Breast epithelium (tissue), 3 donors: ENCODE measurements at regions not wholly inside any gene's neighbourhood (a gene's known extent, or its start where the extent isn't known, plus 50 kb on each side); places are given as distances from the start of the nearest gene placed in this dataset.

Experiments used
- CTCF ChIP-seq, 3 donors: fragments of 450-650 bp; IDR thresholded peaks; one replicate each; pipeline ENCODE4 v1.5.1; 2016 to 2017; ENCODE audit warnings: antibody characterized with exemption in 3 of 3, mild to moderate bottlenecking in 3 of 3, moderate library complexity in 3 of 3
- POLR2A ChIP-seq: fragments of 450-650 bp; IDR thresholded peaks from one replicate; pipeline ENCODE4 v1.6.1; 2016; ENCODE audit warnings: antibody characterized with exemption, mild to moderate bottlenecking, moderate library complexity
- POLR2AphosphoS5 ChIP-seq, 3 donors: sonication (generic); formaldehyde crosslinking; IDR thresholded peaks; one replicate each; pipeline ENCODE4 v1.6.1; 2017; ENCODE audit warnings: antibody characterized with exemption in 3 of 3

- TF ChIP-seq CTCF (IDR thresholded peaks at IDR 0.05) (no peak), POLR2AphosphoS5 (IDR thresholded peaks at IDR 0.05) (no peak), POLR2A (no peak)
Observed at GRCh38 chr15:77727635-77728304, 95.1 kb upstream of the LINGO1 start.
